CD14-positive monocyte (primary cell): ENCODE measurements at regions not wholly inside any gene's neighbourhood (a gene's known extent, or its start where the extent isn't known, plus 50 kb on each side); places are given as distances from the start of the nearest gene placed in this dataset.

Experiments used
- DNase-seq, 3 donors: peaks; one replicate each; pipeline ENCODE4 v3.0.0-alpha.2; 2011 to 2022
- H2AFZ ChIP-seq: 2 replicates; pipeline ENCODE4 v1.6.0; 2012; ENCODE audit warnings: mild to moderate bottlenecking, low read depth, low read length, inconsistent platforms; ENCODE audit not compliant: insufficient read depth, poor library complexity, severe bottlenecking
- H3K27ac ChIP-seq, 2 donors: 1 replicate in 1 of 2; 2 replicates in 1 of 2; pipeline ENCODE4 v1.5.1; 2012 to 2013; ENCODE audit warnings: low read length in 2 of 2, control low read depth in 1 of 2, inconsistent platforms in 1 of 2, low read depth in 1 of 2, mild to moderate bottlenecking in 1 of 2
- H3K27me3 ChIP-seq, 2 donors: one replicate each; pipeline versions ENCODE4 v1.6.0 to v1.6.1; 2011 to 2013; ENCODE audit warnings: low read length in 2 of 2; ENCODE audit not compliant: control insufficient read depth in 2 of 2, insufficient read depth in 2 of 2
- H3K36me3 ChIP-seq, 2 donors: replicated peaks in 1 of 2; 1 replicate in 1 of 2; 2 replicates in 1 of 2; pipeline versions ENCODE4 v1.5.1 to v1.6.1; 2012 to 2013; ENCODE audit warnings: low read length in 2 of 2, control low read depth in 1 of 2, inconsistent platforms in 1 of 2, mild to moderate bottlenecking in 1 of 2; ENCODE audit not compliant: insufficient read depth in 2 of 2, control insufficient read depth in 1 of 2
- H3K4me1 ChIP-seq, 2 donors: 1 replicate in 1 of 2; 2 replicates in 1 of 2; pipeline versions ENCODE4 v1.5.1 to v1.6.1; 2012 to 2013; ENCODE audit warnings: low read length in 2 of 2, control low read depth in 1 of 2, inconsistent platforms in 1 of 2, mild to moderate bottlenecking in 1 of 2, moderate library complexity in 1 of 2; ENCODE audit not compliant: insufficient read depth in 2 of 2, control insufficient read depth in 1 of 2
- H3K4me2 ChIP-seq: replicated peaks from 2 replicates; pipeline ENCODE3; 2012; ENCODE audit warnings: low read length, moderate library complexity, mild to moderate bottlenecking; ENCODE audit not compliant: poor library complexity, severe bottlenecking; ENCODE audit errors: extremely low read depth
- H3K4me3 ChIP-seq, 3 experiments: fragments of 200-600 bp in 1 of 3; sonication (generic) in 1 of 3; replicated peaks in 1 of 3; 1 replicate in 2 of 3; 2 replicates in 1 of 3; pipeline ENCODE4 v1.5.1; 2011 to 2013; ENCODE audit warnings: low read length in 3 of 3, mild to moderate bottlenecking in 3 of 3, control low read depth in 2 of 3, low read depth in 2 of 3, inconsistent platforms in 1 of 3, moderate library complexity in 1 of 3
- H3K79me2 ChIP-seq: 2 replicates; pipeline ENCODE4 v1.6.0; 2012; ENCODE audit warnings: mild to moderate bottlenecking, control low read depth, inconsistent platforms, low read length, moderate library complexity; ENCODE audit not compliant: insufficient read depth
- H3K9ac ChIP-seq: 2 replicates; pipeline ENCODE4 v1.6.0; 2017; ENCODE audit warnings: low read length, mild to moderate bottlenecking; ENCODE audit not compliant: insufficient read depth, poor library complexity, severe bottlenecking
- H3K9me3 ChIP-seq, 2 donors: replicated peaks in 1 of 2; 1 replicate in 1 of 2; 2 replicates in 1 of 2; pipeline versions ENCODE4 v1.5.1 to v1.6.1; 2012 to 2013; ENCODE audit warnings: low read length in 2 of 2, control low read depth in 1 of 2; ENCODE audit not compliant: control insufficient read depth in 1 of 2, insufficient read depth in 1 of 2
- H4K20me1 ChIP-seq: 2 replicates; pipeline ENCODE4 v1.6.0; 2012; ENCODE audit warnings: mild to moderate bottlenecking, low read length, control low read depth, moderate library complexity; ENCODE audit not compliant: insufficient read depth
- H3K27ac Mint-ChIP-seq, 7 donors: one replicate each; pipeline ENCODE4 v1.8.0; 2020; ENCODE audit warnings: mild to moderate bottlenecking in 7 of 7, mixed read lengths in 7 of 7, moderate library complexity in 6 of 7, inconsistent platforms in 2 of 7
- H3K27me3 Mint-ChIP-seq, 3 donors: one replicate each; pipeline ENCODE4 v1.8.0; 2021 to 2022; ENCODE audit warnings: low read depth in 3 of 3, mild to moderate bottlenecking in 3 of 3, mixed read lengths in 3 of 3, moderate library complexity in 3 of 3, inconsistent platforms in 1 of 3
- H3K36me3 Mint-ChIP-seq, 2 donors: one replicate each; pipeline ENCODE4 v1.8.0; 2020; ENCODE audit warnings: mixed read lengths in 2 of 2, inconsistent platforms in 1 of 2, mild to moderate bottlenecking in 1 of 2
- H3K4me1 Mint-ChIP-seq: one replicate; pipeline ENCODE4 v1.8.0; 2020; ENCODE audit warnings: mild to moderate bottlenecking, mixed read lengths
- H3K4me3 Mint-ChIP-seq, 2 donors: one replicate each; pipeline ENCODE4 v1.8.0; 2020; ENCODE audit warnings: mild to moderate bottlenecking in 2 of 2, mixed read lengths in 2 of 2, moderate library complexity in 1 of 2
- H3K9me3 Mint-ChIP-seq, 7 donors: one replicate each; pipeline ENCODE4 v1.8.0; 2020 to 2022; ENCODE audit warnings: mixed read lengths in 7 of 7, mild to moderate bottlenecking in 6 of 7, moderate library complexity in 6 of 7, inconsistent platforms in 2 of 7
- WGBS: methylation state at CpG from one replicate; pipeline ENCODE4 v1.1.5; 2013; ENCODE audit warnings: missing lambda C conversion rate; ENCODE audit not compliant: insufficient coverage; 5-methylcytosine and 5-hydroxymethylcytosine counted together
- intact Hi-C, 2 donors: fragments of 100-400 bp; cut with micrococcal nuclease; formaldehyde crosslinking; loops; one replicate each; pipeline versions ENCODE4 v1.15.0 to v1.15.1; 2023
- TF ChIP-seq, protein P1 (sequence below): fragments of 200-600 bp; IDR thresholded peaks from one replicate; pipeline ENCODE4 v1.8.0; 2022; ENCODE audit warnings: antibody characterized with exemption, mild to moderate bottlenecking

- no peak overlapping the region for H3K4me3 ChIP-seq
- no peaks in the 10 kb centered on the region for H4K20me1 ChIP-seq
- intact Hi-C loops: no loop called here
- H3K4me2 ChIP-seq: no peak overlapping the region
- Mint-ChIP-seq H3K4me1 (peaks cover 6% of the 10 kb centered on the region), H3K9me3 (peaks cover 0 to 2% (median 0%) of the 10 kb centered on the region in 7 donors), H3K36me3 (no peaks in the 10 kb centered on the region), H3K27me3 (no peaks in the 10 kb centered on the region), H3K4me3 (no peak overlapping the region), H3K27ac (no peak overlapping the region)
- no peak overlapping the region for H3K9ac ChIP-seq
- H3K27ac ChIP-seq: no peak overlapping the region
- TF ChIP-seq, protein P1, sequence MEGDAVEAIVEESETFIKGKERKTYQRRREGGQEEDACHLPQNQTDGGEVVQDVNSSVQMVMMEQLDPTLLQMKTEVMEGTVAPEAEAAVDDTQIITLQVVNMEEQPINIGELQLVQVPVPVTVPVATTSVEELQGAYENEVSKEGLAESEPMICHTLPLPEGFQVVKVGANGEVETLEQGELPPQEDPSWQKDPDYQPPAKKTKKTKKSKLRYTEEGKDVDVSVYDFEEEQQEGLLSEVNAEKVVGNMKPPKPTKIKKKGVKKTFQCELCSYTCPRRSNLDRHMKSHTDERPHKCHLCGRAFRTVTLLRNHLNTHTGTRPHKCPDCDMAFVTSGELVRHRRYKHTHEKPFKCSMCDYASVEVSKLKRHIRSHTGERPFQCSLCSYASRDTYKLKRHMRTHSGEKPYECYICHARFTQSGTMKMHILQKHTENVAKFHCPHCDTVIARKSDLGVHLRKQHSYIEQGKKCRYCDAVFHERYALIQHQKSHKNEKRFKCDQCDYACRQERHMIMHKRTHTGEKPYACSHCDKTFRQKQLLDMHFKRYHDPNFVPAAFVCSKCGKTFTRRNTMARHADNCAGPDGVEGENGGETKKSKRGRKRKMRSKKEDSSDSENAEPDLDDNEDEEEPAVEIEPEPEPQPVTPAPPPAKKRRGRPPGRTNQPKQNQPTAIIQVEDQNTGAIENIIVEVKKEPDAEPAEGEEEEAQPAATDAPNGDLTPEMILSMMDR: no peak
- no peaks in the 10 kb centered on the region for H3K4me1 ChIP-seq
- no peaks in the 10 kb centered on the region for H3K9me3 ChIP-seq
- no peaks in the 10 kb centered on the region for H3K36me3 ChIP-seq
- no peak for DNase-seq
- H3K79me2 ChIP-seq: no peaks in the 10 kb centered on the region
- H2AFZ ChIP-seq: no peak overlapping the region
- no peaks in the 10 kb centered on the region for H3K27me3 ChIP-seq
These were observed 237.7 kb upstream of the GOLIM4 start for GRCh38 chr3:168333410-168333935.

DNA sequence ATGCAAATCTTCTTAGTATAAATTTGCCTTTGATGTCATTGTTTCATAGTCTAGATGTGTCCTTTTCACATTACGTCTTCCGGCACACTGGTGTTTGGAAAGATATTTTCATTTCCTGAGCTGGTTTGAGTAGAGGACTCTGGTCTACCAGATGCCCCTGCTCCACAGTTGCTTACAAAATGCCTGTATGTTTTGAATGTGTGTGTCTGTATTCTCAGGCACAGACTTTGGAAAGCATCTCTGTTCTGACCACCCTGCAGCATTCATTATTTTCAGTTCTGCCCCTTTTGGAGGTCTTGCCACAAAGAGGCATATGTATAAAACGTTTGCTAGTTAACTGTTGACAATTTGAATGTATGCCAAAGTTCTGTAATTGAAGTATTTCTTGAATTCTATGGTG lies 236.0 kb upstream of the GOLIM4 start:
- Histone ChIP-seq H3K4me1 (no peaks in the 10 kb centered on the region), H3K36me3 (no peaks in the 10 kb centered on the region), H3K9me3 (no peaks in the 10 kb centered on the region), H3K27ac (no peak overlapping the region), H3K79me2 (no peaks in the 10 kb centered on the region), H2AFZ (no peak overlapping the region), H4K20me1 (no peaks in the 10 kb centered on the region), H3K4me3 (no peak overlapping the region), H3K4me2 (no peak overlapping the region), H3K9ac (no peak overlapping the region), H3K27me3 (no peaks in the 10 kb centered on the region)
- Mint-ChIP-seq H3K4me3 (no peak overlapping the region), H3K36me3 (no peaks in the 10 kb centered on the region), H3K27me3 (no peaks in the 10 kb centered on the region), H3K4me1 (peaks cover 6% of the 10 kb centered on the region), H3K9me3 (peaks cover 0 to 2% (median 0%) of the 10 kb centered on the region in 7 donors), H3K27ac (no peak overlapping the region)
- no peak for DNase-seq
- TF ChIP-seq, protein P1: no peak
- no CpG with 5 or more reads among the region's 3 CpGs for WGBS
- intact Hi-C loops: no loop called here
